Stimulated activated CD8-positive, alpha-beta memory T cell treated with anti-CD3 and anti-CD28 coated beads, Interleukin-2, amount 100 ng/mL, for 48 hours (primary cell): ENCODE measurements at regions not wholly inside any gene's neighbourhood (a gene's known extent, or its start where the extent isn't known, plus 50 kb on each side); places are given as distances from the start of the nearest gene placed in this dataset.
"Not testable (repeated sequence)": the region's sequence is repeated elsewhere in the genome, so short reads cannot be mapped to it uniquely, and the experiment has no call there.

Experiments used
- DNase-seq, 2 donors: peaks; one replicate each; pipeline ENCODE4 v3.0.0-alpha.2; 2020; ENCODE audit warnings: low read depth in 2 of 2

- no peak for DNase-seq
These were observed 154.1 kb upstream of the CBLB start for GRCh38 chr3:106022913-106023312.

- DNase-seq = no peak
These were observed 156.4 kb upstream of the CBLB start for GRCh38 chr3:106025151-106025722.

- no peak for DNase-seq
These were observed 161.3 kb upstream of the CBLB start for GRCh38 chr3:106029954-106030626.

GRCh38 chr3:106030627-106030963 lies 161.8 kb upstream of the CBLB start:
- no peak for DNase-seq

GRCh38 chr3:106032479-106032878 lies 163.7 kb upstream of the CBLB start:
- DNase-seq = no peak

GRCh38 chr3:106033654-106034053 lies 164.8 kb upstream of the CBLB start:
- no peak for DNase-seq

- no peak for DNase-seq
These were observed 165.5 kb upstream of the CBLB start for GRCh38 chr3:106034313-106034712.

- DNase-seq = no peak
These were observed 166.8 kb upstream of the CBLB start for GRCh38 chr3:106035619-106036018.

GRCh38 chr3:106036696-106037095 lies 167.9 kb upstream of the CBLB start:
- DNase-seq = no peak

GRCh38 chr3:106047221-106047620 lies 178.4 kb upstream of the CBLB start:
- DNase-seq = no peak

GRCh38 chr3:106048946-106049481 lies 180.2 kb upstream of the CBLB start:
- DNase-seq = no peak

- no peak for DNase-seq
These were observed 181.0 kb upstream of the CBLB start for GRCh38 chr3:106049821-106050220.

GRCh38 chr3:106056931-106057330 lies 188.1 kb upstream of the CBLB start:
- no peak for DNase-seq

- DNase-seq = no peak
These were observed 189.7 kb upstream of the CBLB start for GRCh38 chr3:106058475-106058874.

- no peak for DNase-seq
These were observed 191.2 kb upstream of the CBLB start for GRCh38 chr3:106059953-106060517.

GRCh38 chr3:106063909-106064308 lies 195.1 kb upstream of the CBLB start:
- no peak for DNase-seq

- no peak for DNase-seq
These were observed 197.0 kb upstream of the CBLB start for GRCh38 chr3:106065831-106066230.

GRCh38 chr3:106067711-106068110 lies 198.9 kb upstream of the CBLB start:
- no peak for DNase-seq

GRCh38 chr3:106068381-106068780 lies 199.6 kb upstream of the CBLB start:
- no peak for DNase-seq

GRCh38 chr3:106068795-106069194 lies 200.0 kb upstream of the CBLB start:
- DNase-seq = no peak

- no peak for DNase-seq
These were observed 201.4 kb upstream of the CBLB start for GRCh38 chr3:106070187-106070586.

- DNase-seq = no peak
These were observed 202.5 kb upstream of the CBLB start for GRCh38 chr3:106071306-106071705.

- not testable (repeated sequence) for DNase-seq
These were observed 203.8 kb upstream of the CBLB start for GRCh38 chr3:106072596-106072995.
